Mucosa of gallbladder (tissue), 1 donor: ENCODE measurements at regions not wholly inside any gene's neighbourhood (a gene's known extent, or its start where the extent isn't known, plus 50 kb on each side); places are given as distances from the start of the nearest gene placed in this dataset.
"Not testable (repeated sequence)": the region's sequence is repeated elsewhere in the genome, so short reads cannot be mapped to it uniquely, and the experiment has no call there.

Source experiments
- DNase-seq: peaks from one replicate; pipeline ENCODE4 v3.0.0-alpha.2; 2020; ENCODE audit warnings: low spot score
- donor health status: DM: no; HTN: no; CAD: no.

GRCh38 chr1:168420177-168420576, 123.6 kb downstream of the XCL2 start:
- DNase-seq, result no peak

GRCh38 chr1:168419736-168420135, 124.1 kb downstream of the XCL2 start:
- no peak for DNase-seq

- DNase-seq, result no peak
These were observed 127.6 kb downstream of the XCL2 start for GRCh38 chr1:168416220-168416619.

- no peak for DNase-seq
These were observed 128.9 kb downstream of the XCL2 start for GRCh38 chr1:168414914-168415313.

- no peak for DNase-seq
These were observed 129.8 kb downstream of the TBX19 start for GRCh38 chr1:168410464-168410863.

GRCh38 chr1:168408884-168409283, 128.2 kb downstream of the TBX19 start:
- DNase-seq, result no peak

- no peak for DNase-seq
These were observed 127.8 kb downstream of the TBX19 start for GRCh38 chr1:168408539-168408865.

GRCh38 chr1:168407832-168408538, 127.3 kb downstream of the TBX19 start:
- DNase-seq, result no peak

- DNase-seq, result no peak
These were observed 125.4 kb downstream of the TBX19 start for GRCh38 chr1:168405906-168406549.

- DNase-seq, result no peak
These were observed 122.5 kb downstream of the TBX19 start for GRCh38 chr1:168403140-168403539.

GRCh38 chr1:168402466-168402865, 121.8 kb downstream of the TBX19 start:
- DNase-seq, result not testable (repeated sequence)

- DNase-seq, result no peak
These were observed 120.7 kb downstream of the TBX19 start for GRCh38 chr1:168401341-168401740.

GRCh38 chr1:168400139-168400538, 119.5 kb downstream of the TBX19 start:
- no peak for DNase-seq

- no peak for DNase-seq
These were observed 117.1 kb downstream of the TBX19 start for GRCh38 chr1:168397806-168398205.

GRCh38 chr1:168396940-168397684, 116.4 kb downstream of the TBX19 start:
- DNase-seq, result no peak

- DNase-seq, result no peak
These were observed 115.8 kb downstream of the TBX19 start for GRCh38 chr1:168396508-168396907.

- no peak for DNase-seq
These were observed 114.2 kb downstream of the TBX19 start for GRCh38 chr1:168394858-168395257.

GRCh38 chr1:168392958-168393549, 112.4 kb downstream of the TBX19 start:
- no peak for DNase-seq

- DNase-seq, result peak; percentile 80
These were observed 111.4 kb downstream of the TBX19 start for GRCh38 chr1:168391851-168392681.

GRCh38 chr1:168390271-168390670, 109.6 kb downstream of the TBX19 start:
- DNase-seq, result no peak
